A673 (cell line): ENCODE measurements at regions not wholly inside any gene's neighbourhood (a gene's known extent, or its start where the extent isn't known, plus 50 kb on each side); places are given as distances from the start of the nearest gene placed in this dataset.

ENCODE experiments used
- CTCF ChIP-seq: fragments of 300-800, 200-600 bp; sonication (generic); conservative IDR thresholded peaks from 2 replicates; pipeline ENCODE4 v1.5.1; 2017; ENCODE audit warnings: low read depth, mild to moderate bottlenecking, antibody characterized with exemption, low read length, moderate library complexity, mixed read lengths
- EZH2 ChIP-seq: fragments of 200-600 bp; sonication (generic); IDR thresholded peaks from 2 replicates; pipeline ENCODE4 v1.6.1; 2017; ENCODE audit warnings: borderline replicate concordance, low read depth, mild to moderate bottlenecking, mixed read lengths, antibody characterized with exemption, low read length; ENCODE audit not compliant: poor library complexity, severe bottlenecking

- TF ChIP-seq CTCF (no peak), EZH2 (no peak)
Measured at GRCh38 chr22:47572443-47572842, 810.0 kb downstream of the TBC1D22A start.
